ENCODE measurements at regions not wholly inside any gene's neighbourhood (a gene's known extent, or its start where the extent isn't known, plus 50 kb on each side); places are given as distances from the start of the nearest gene placed in this dataset.

DNA sequence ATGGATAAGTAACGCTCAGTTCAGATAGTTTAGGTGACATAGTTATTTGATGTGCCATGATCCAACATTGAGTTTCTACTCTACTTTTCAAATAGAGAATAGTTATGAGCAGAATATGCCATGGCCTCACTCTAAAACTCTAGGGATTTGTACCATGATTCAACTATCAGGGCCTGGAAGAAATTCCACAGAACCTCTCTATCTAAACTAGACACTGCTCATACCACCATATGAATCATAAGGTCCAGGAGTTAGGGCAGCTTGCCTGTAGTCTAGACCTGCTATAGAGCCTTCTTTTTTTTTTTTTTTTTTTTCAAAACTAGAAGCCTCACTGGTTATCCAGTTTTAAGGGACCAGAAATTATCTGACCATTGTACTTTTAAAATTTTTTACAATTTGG is 571.8 kb upstream of the IMPG1 start:
- Histone ChIP-seq H3K36me3 (no peaks in the 10 kb centered on the region), H3K4me1 (no peaks in the 10 kb centered on the region), H3K27ac (no peak overlapping the region), H3K9me3 (no peaks in the 10 kb centered on the region), H3K4me3 (no peak overlapping the region), H3K27me3 (no peaks in the 10 kb centered on the region)
- no peak for DNase-seq
- intact Hi-C loops (cut with DNase I; ENCODE audit: low total_unique reads), result no loop called here
- TF ChIP-seq, protein P1, sequence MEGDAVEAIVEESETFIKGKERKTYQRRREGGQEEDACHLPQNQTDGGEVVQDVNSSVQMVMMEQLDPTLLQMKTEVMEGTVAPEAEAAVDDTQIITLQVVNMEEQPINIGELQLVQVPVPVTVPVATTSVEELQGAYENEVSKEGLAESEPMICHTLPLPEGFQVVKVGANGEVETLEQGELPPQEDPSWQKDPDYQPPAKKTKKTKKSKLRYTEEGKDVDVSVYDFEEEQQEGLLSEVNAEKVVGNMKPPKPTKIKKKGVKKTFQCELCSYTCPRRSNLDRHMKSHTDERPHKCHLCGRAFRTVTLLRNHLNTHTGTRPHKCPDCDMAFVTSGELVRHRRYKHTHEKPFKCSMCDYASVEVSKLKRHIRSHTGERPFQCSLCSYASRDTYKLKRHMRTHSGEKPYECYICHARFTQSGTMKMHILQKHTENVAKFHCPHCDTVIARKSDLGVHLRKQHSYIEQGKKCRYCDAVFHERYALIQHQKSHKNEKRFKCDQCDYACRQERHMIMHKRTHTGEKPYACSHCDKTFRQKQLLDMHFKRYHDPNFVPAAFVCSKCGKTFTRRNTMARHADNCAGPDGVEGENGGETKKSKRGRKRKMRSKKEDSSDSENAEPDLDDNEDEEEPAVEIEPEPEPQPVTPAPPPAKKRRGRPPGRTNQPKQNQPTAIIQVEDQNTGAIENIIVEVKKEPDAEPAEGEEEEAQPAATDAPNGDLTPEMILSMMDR (IDR thresholded peaks at IDR 0.05), result no peak
- no peak for TF ChIP-seq EP300 (IDR thresholded peaks at IDR 0.05)
- no peak for TF ChIP-seq POLR2A (IDR thresholded peaks at IDR 0.05)
- no peak for TF ChIP-seq POLR2AphosphoS5 (IDR thresholded peaks at IDR 0.05)
- 81 to 89% (median 83%) methylated on average over 1 of the region's 1 CpG for WGBS, 5 donors

DNA sequence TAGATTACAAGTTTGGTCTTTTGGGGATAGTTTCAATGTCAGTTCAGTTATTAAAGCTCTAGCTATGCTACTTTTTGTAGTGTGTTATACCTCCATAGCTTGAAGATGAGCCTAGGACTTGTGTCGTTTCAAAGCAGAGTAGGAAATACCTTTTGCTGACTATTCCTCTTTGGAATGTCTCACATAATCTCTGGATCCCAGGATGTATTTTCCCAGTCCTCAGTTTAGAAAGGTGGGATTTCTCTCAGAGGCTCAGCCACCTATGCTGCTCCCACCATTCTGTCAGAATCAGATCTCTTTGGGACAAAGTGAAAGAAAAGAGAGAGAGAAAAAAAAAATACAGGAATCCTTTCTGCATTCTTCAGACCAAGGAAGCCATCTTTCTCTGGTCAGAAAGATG is 567.5 kb upstream of the IMPG1 start:
- Histone ChIP-seq H3K4me3 (no peak overlapping the region), H3K4me1 (no peaks in the 10 kb centered on the region), H3K27me3 (no peaks in the 10 kb centered on the region), H3K36me3 (no peaks in the 10 kb centered on the region), H3K9me3 (no peaks in the 10 kb centered on the region), H3K27ac (no peak overlapping the region)
- intact Hi-C loops (cut with DNase I; ENCODE audit: low total_unique reads), result no loop called here
- WGBS, 5 donors, result 66 to 92% (median 76%) methylated on average over 1 of the region's 1 CpG
- TF ChIP-seq, protein P1 (IDR thresholded peaks at IDR 0.05), result no peak
- TF ChIP-seq POLR2A (IDR thresholded peaks at IDR 0.05) (no peak), POLR2AphosphoS5 (IDR thresholded peaks at IDR 0.05) (no peak), EP300 (IDR thresholded peaks at IDR 0.05) (no peak)
- no peak for DNase-seq

DNA sequence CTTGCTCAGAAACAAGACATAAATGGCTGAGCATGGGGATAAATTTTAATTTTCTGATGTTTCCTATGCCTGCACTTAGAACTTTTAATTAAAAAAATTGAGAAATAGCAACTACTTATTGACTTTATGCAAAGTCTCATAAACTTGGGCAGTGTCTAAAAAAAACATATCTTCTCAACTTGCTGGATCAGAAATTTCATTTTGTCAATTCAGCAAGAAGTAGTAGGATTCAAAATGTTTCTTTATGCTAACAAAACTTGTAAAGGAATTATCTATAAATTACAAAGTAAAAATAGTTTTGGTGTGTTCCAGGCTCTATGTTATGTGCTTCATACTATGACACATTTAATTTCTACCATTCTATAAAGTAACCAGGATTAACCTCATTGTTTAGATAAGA is 562.2 kb upstream of the IMPG1 start:
- H3K27me3 ChIP-seq, result no peaks in the 10 kb centered on the region
- H3K9me3 ChIP-seq, result peaks cover 0 to 7% (median 0%) of the 10 kb centered on the region in 4 donors
- TF ChIP-seq POLR2A (IDR thresholded peaks at IDR 0.05), result no peak
- TF ChIP-seq EP300 (IDR thresholded peaks at IDR 0.05), result no peak
- TF ChIP-seq, protein P1 (IDR thresholded peaks at IDR 0.05), result no peak
- no peak for TF ChIP-seq POLR2AphosphoS5 (IDR thresholded peaks at IDR 0.05)
- H3K27ac ChIP-seq, result no peak overlapping the region
- H3K36me3 ChIP-seq, result no peaks in the 10 kb centered on the region
- DNase-seq, result no peak
- no peak overlapping the region for H3K4me3 ChIP-seq
- H3K4me1 ChIP-seq, result no peaks in the 10 kb centered on the region
- intact Hi-C loops (cut with DNase I; ENCODE audit: low total_unique reads), result no loop called here

DNA sequence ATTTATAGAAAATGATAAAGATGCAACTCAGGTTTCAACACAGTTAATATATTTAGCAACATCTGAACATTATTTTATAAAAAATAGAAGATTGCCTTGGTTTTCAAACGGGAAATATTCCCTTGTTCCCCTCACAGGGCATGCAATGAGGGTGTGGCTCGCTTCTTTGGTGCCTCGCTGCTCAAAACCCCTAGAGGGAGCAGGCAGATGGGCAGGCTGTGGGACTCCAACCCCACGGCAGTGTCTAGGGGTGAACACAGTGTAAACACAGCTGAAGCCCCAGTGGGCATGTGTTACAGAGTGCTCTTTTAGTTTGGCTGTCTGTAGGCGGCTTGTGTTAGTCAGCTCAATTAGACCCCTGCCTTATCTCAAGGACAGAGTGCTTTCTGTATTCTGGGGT is 560.8 kb upstream of the IMPG1 start:
- Histone ChIP-seq H3K36me3 (no peaks in the 10 kb centered on the region), H3K4me1 (no peaks in the 10 kb centered on the region), H3K4me3 (no peak overlapping the region), H3K27me3 (no peaks in the 10 kb centered on the region), H3K27ac (no peak overlapping the region), H3K9me3 (peaks cover 0 to 15% (median 10%) of the 10 kb centered on the region in 4 donors)
- intact Hi-C loops (cut with DNase I; ENCODE audit: low total_unique reads), result no loop called here
- no peak for DNase-seq
- TF ChIP-seq POLR2AphosphoS5 (IDR thresholded peaks at IDR 0.05), result no peak
- TF ChIP-seq POLR2A (IDR thresholded peaks at IDR 0.05), result no peak
- TF ChIP-seq EP300 (IDR thresholded peaks at IDR 0.05), result no peak
- TF ChIP-seq, protein P1 (IDR thresholded peaks at IDR 0.05), result no peak
- WGBS, 5 donors, result 51 to 63% (median 57%) methylated on average over 5 of the region's 5 CpGs
